Activated B cell treated with CpG ODN at 0.5 μM for 24 hours (primary cell): ENCODE measurements at regions not wholly inside any gene's neighbourhood (a gene's known extent, or its start where the extent isn't known, plus 50 kb on each side); places are given as distances from the start of the nearest gene placed in this dataset.

ENCODE experiments used
- ATAC-seq: fragments of 200-7000 bp; cut with Tn5 transposase; one replicate; pipeline ENCODE4 v1.10.0; 2021; ENCODE audit warnings: low read depth, mild to moderate bottlenecking, moderate library complexity
- CTCF ChIA-PET: fragments of 350-600 bp; sonication (Branson Sonifier 250); formaldehyde crosslinking; loops from one replicate; lab custom pipeline; 2021; ENCODE audit warnings: antibody characterized with exemption; lab: Charles Lee
- POLR2A ChIA-PET: fragments of 350-600 bp; sonication (Branson Sonifier 250); formaldehyde crosslinking; loops from one replicate; lab custom pipeline; 2021; ENCODE audit warnings: antibody characterized with exemption; lab: Charles Lee
- DNase-seq: peaks from one replicate; pipeline ENCODE4 v3.0.0; 2022
- H3K27ac Mint-ChIP-seq: one replicate; pipeline ENCODE4 v1.8.0; 2020; ENCODE audit warnings: mixed read lengths
- H3K27me3 Mint-ChIP-seq: one replicate; pipeline ENCODE4 v1.8.0; 2021; ENCODE audit warnings: mixed read lengths
- H3K36me3 Mint-ChIP-seq: one replicate; pipeline ENCODE4 v1.8.0; 2021; ENCODE audit warnings: low read depth, mixed read lengths
- H3K4me1 Mint-ChIP-seq: one replicate; pipeline ENCODE4 v1.8.0; 2021; ENCODE audit warnings: mixed read lengths
- H3K4me3 Mint-ChIP-seq: one replicate; pipeline ENCODE4 v1.8.0; 2020; ENCODE audit warnings: mild to moderate bottlenecking, mixed read lengths
- H3K9me3 Mint-ChIP-seq: one replicate; pipeline ENCODE4 v1.8.0; 2020; ENCODE audit warnings: mixed read lengths
- intact Hi-C: fragments of 100-400 bp; cut with micrococcal nuclease; formaldehyde crosslinking; loops from one replicate; pipeline ENCODE4 v1.15.1; 2024
- TF ChIP-seq, protein P1 (sequence below): fragments of 200-600 bp; IDR thresholded peaks from one replicate; pipeline ENCODE4 v1.8.0; 2022; ENCODE audit warnings: antibody characterized with exemption, mild to moderate bottlenecking

DNA sequence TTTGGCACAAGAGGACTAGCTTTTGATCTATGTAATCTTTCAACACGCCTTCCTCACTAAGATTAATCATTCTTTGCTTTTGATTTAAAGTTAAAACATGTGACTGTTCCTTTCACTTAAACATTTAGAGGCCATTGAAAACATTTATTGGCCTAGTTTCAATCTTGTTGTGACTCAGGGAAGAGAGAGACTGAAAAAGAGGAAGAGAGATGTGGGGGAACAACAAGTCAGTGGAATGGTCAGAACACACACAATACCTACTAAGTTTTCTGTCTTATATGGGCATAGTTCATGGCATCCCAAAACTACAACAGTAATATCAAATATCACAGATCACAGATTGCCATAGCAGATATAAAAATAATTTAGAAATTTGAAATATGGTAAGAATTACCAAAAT lies 812.9 kb upstream of the AGA start:
- no peak overlapping the region for H3K27ac Mint-ChIP-seq
- TF ChIP-seq, protein P1, sequence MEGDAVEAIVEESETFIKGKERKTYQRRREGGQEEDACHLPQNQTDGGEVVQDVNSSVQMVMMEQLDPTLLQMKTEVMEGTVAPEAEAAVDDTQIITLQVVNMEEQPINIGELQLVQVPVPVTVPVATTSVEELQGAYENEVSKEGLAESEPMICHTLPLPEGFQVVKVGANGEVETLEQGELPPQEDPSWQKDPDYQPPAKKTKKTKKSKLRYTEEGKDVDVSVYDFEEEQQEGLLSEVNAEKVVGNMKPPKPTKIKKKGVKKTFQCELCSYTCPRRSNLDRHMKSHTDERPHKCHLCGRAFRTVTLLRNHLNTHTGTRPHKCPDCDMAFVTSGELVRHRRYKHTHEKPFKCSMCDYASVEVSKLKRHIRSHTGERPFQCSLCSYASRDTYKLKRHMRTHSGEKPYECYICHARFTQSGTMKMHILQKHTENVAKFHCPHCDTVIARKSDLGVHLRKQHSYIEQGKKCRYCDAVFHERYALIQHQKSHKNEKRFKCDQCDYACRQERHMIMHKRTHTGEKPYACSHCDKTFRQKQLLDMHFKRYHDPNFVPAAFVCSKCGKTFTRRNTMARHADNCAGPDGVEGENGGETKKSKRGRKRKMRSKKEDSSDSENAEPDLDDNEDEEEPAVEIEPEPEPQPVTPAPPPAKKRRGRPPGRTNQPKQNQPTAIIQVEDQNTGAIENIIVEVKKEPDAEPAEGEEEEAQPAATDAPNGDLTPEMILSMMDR: no peak
- CTCF ChIA-PET: no interaction called here
- no peak overlapping the region for H3K4me3 Mint-ChIP-seq
- H3K4me1 Mint-ChIP-seq: no peaks in the 10 kb centered on the region
- POLR2A ChIA-PET: no interaction called here
- H3K9me3 Mint-ChIP-seq: peaks cover 3% of the 10 kb centered on the region
- intact Hi-C loops: no loop called here
- no peaks in the 10 kb centered on the region for H3K36me3 Mint-ChIP-seq
- no peak for DNase-seq
- no peaks in the 10 kb centered on the region for H3K27me3 Mint-ChIP-seq
- ATAC-seq: no peak

DNA sequence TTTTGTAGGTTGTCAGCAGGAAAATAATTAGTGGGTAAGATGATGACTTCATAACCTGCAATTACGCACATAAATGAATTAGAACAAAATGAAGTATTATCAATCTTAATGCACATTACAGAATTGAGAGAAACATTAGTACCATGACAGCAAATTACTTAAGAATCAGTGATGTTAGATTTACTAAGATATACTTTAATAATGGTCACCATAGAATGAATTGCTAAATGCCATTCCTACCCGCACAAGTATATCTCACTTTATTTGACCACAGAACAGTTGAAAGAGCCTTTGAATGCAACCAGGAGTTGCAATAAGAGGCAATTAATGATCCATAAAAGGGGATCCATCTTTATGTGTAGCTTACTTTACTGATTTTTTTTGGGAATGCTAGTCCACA lies 816.4 kb upstream of the AGA start:
- Mint-ChIP-seq H3K36me3 (no peaks in the 10 kb centered on the region), H3K4me3 (no peak overlapping the region), H3K27ac (no peak overlapping the region), H3K27me3 (no peaks in the 10 kb centered on the region), H3K9me3 (peaks cover 6% of the 10 kb centered on the region), H3K4me1 (no peaks in the 10 kb centered on the region)
- CTCF ChIA-PET: no interaction called here
- TF ChIP-seq, protein P1: no peak
- intact Hi-C loops: no loop called here
- DNase-seq (no peak), ATAC-seq (no peak)
- POLR2A ChIA-PET: no interaction called here

DNA sequence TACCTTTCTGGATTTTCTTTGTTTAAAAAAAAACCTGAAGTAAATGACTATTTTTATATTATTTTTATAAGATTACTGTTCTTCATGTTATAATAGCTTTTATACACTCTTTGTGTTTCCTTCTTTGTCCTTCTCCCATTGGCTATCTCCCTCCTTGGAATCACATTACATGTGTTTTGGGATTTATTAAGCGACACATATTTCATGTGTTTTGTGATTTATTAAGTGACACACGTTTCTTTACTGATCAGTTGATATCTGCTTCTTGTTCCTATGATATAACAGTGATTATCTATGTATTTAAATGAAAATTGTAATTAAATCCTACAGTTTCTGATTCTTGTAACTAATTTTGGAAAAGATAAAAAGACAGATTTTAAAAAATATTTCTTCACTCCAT lies 817.3 kb upstream of the AGA start:
- no peaks in the 10 kb centered on the region for H3K36me3 Mint-ChIP-seq
- intact Hi-C loops: no loop called here
- CTCF ChIA-PET: no interaction called here
- no peak overlapping the region for H3K27ac Mint-ChIP-seq
- peaks cover 9% of the 10 kb centered on the region for H3K9me3 Mint-ChIP-seq
- POLR2A ChIA-PET: no interaction called here
- H3K4me1 Mint-ChIP-seq: no peaks in the 10 kb centered on the region
- DNase-seq (no peak), ATAC-seq (no peak)
- TF ChIP-seq, protein P1: no peak
- no peaks in the 10 kb centered on the region for H3K27me3 Mint-ChIP-seq
- H3K4me3 Mint-ChIP-seq: no peak overlapping the region

DNA sequence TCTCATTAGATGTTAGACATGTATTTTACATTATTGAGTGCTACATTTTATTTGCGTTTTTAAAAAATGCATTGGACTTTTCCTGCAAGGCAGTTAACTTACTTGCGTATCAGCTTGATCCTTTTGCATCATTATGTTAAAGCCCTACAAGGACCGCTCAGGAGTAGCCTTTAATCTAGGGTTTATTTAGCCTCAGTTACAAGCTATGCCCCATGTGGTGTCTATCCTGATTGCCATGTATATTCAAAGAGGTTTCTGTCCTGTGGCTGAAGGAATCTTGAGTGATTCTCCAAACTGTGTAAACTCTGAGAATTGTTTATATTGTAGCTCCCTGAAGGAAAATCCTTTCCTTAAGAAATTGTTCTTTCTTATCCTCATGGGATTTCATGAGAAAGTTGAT lies 821.8 kb upstream of the AGA start:
- ChIA-PET POLR2A (no interaction called here), CTCF (no interaction called here)
- ATAC-seq: no peak
- intact Hi-C loops: no loop called here
- H3K27ac Mint-ChIP-seq: no peak overlapping the region
- H3K9me3 Mint-ChIP-seq: peaks cover 9% of the 10 kb centered on the region
- H3K27me3 Mint-ChIP-seq: no peaks in the 10 kb centered on the region
- no peaks in the 10 kb centered on the region for H3K36me3 Mint-ChIP-seq
- H3K4me3 Mint-ChIP-seq: no peak overlapping the region
- no peaks in the 10 kb centered on the region for H3K4me1 Mint-ChIP-seq
- DNase-seq: no peak
- TF ChIP-seq, protein P1: no peak

DNA sequence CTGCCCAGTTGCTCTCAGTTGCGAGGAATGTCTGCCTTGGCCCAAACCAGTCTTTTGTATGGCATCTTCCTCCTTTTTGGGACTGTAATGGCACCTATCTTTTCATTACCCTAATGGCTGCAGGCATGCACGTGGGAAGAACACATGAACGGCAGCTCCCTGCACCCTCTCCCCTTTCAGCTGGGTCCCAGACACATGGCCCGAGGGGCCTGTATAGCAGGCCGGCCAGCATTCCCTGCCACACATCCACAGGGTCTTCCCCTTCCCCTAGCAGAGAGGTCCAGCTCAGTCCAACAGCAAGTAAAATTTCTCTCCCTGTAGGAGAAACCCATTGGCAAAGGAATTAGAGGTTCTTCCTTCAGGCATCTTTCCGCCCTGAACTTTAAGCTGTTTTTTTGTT lies 829.1 kb upstream of the AGA start:
- Mint-ChIP-seq H3K9me3 (peaks cover 12% of the 10 kb centered on the region), H3K36me3 (no peaks in the 10 kb centered on the region), H3K4me3 (no peak overlapping the region), H3K4me1 (no peaks in the 10 kb centered on the region), H3K27ac (no peak overlapping the region), H3K27me3 (no peaks in the 10 kb centered on the region)
- TF ChIP-seq, protein P1: no peak
- ChIA-PET CTCF (no interaction called here), POLR2A (no interaction called here)
- ATAC-seq (no peak), DNase-seq (no peak)
- intact Hi-C loops: no loop called here
